NCI-H1930 (cell line): ENCODE measurements at regions not wholly inside any gene's neighbourhood (a gene's known extent, or its start where the extent isn't known, plus 50 kb on each side); places are given as distances from the start of the nearest gene placed in this dataset.
"Not testable (repeated sequence)": the region's sequence is repeated elsewhere in the genome, so short reads cannot be mapped to it uniquely, and the experiment has no call there.

Source experiments
- DNase-seq, 2 experiments: peaks; one replicate each; lab custom pipeline; 2025; lab: John Stamatoyannopoulos, UW

GRCh38 chr20:17891131-17891530, 77.5 kb downstream of the SNX5 start:
- not testable (repeated sequence) for DNase-seq

GRCh38 chr20:17890330-17890729, 78.3 kb downstream of the SNX5 start:
- DNase-seq = no peak

- DNase-seq = no peak
Observed at GRCh38 chr20:17889226-17889625, 79.4 kb downstream of the SNX5 start.

- no peak for DNase-seq
Observed at GRCh38 chr20:17888044-17888443, 80.5 kb downstream of the SNX5 start.

GRCh38 chr20:17887331-17888030, 81.1 kb downstream of the SNX5 start:
- DNase-seq = no peak

- no peak for DNase-seq
Observed at GRCh38 chr20:17885544-17885943, 83.0 kb downstream of the SNX5 start.

- DNase-seq = no peak
Observed at GRCh38 chr20:17885076-17885475, 83.5 kb downstream of the SNX5 start.

- no peak for DNase-seq
Observed at GRCh38 chr20:17884307-17885003, 84.1 kb downstream of the SNX5 start.

GRCh38 chr20:17883592-17884306, 84.8 kb downstream of the SNX5 start:
- no peak for DNase-seq

GRCh38 chr20:17882834-17883591, 85.6 kb downstream of the SNX5 start:
- DNase-seq = no peak

- DNase-seq = no peak
Observed at GRCh38 chr20:17882065-17882833, 86.3 kb downstream of the SNX5 start.

GRCh38 chr20:17881741-17882064, 86.9 kb downstream of the SNX5 start:
- no peak for DNase-seq

- DNase-seq = no peak
Observed at GRCh38 chr20:17878912-17879602, 89.5 kb downstream of the SNX5 start.

- DNase-seq = no peak
Observed at GRCh38 chr20:17878069-17878911, 90.3 kb downstream of the SNX5 start.

- no peak for DNase-seq
Observed at GRCh38 chr20:17875981-17876385, 92.6 kb downstream of the SNX5 start.

GRCh38 chr20:17875106-17875980, 93.3 kb downstream of the SNX5 start:
- no peak for DNase-seq

GRCh38 chr20:17874271-17875105, 94.1 kb downstream of the SNX5 start:
- DNase-seq = no peak
